ENCODE measurements at regions not wholly inside any gene's neighbourhood (a gene's known extent, or its start where the extent isn't known, plus 50 kb on each side); places are given as distances from the start of the nearest gene placed in this dataset.

DNA sequence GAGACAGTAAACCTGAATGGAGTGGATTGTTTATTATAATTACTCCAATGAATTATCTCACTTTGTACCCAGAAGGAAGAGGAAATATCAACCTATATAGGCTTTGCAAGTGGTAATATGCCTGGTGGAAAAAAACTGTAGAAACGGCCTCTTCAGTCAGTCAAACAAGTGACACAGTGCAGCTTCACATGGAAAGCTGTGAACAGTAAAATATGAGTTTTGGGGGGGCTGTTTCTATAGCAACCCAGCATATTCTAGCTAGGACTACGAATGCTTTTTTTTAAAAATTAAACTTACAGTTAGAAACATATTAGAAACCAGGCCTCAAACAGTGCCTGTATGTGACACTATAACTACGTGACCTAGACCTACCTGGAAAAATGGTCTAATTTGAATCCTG, 150.1 kb downstream of the PPP1R2C start:
- DNase-seq (ENCODE audit: insufficient read length, low spot score) (no peak), FAIRE-seq (no peak)

DNA sequence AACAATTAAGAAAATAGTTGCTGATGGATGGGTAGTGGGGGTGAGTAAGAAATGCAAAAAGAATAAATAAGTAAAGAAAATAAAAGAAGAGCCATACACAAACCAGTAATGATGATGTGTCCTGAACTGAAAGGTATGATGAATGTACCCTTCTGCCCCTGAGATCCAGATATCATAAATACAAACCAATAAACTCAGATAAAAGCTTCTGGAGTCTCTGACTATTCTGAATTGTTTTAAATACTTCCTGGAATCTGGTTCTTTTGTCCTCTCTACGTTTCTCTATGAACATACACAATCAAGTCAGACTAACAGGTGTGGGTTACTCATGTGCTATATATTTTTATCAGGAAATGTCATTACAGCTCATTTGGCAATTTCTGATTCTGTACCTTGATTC, 153.4 kb downstream of the PPP1R2C start:
- DNase-seq (ENCODE audit: insufficient read length, low spot score), result no peak
- no peak for FAIRE-seq

DNA sequence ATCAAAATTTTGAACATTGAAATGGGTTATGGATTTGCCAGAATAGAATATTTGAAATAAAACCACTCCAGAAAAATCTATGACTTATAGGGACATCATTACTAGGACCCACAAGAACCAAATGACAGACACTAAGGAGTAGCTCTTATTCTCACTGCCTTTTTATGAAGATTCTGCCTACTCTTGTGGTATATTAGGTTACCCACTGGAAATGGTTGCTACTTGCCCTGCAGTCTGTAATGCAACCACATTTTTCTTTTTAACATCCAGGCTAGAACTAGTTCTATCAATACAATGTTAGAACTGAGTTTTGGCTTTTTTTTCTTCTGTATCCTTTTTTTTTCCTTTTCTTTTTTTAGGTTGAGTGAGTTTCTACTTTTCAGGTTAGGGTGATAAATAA, 158.9 kb downstream of the PPP1R2C start:
- FAIRE-seq, result no peak
- DNase-seq (ENCODE audit: insufficient read length, low spot score), result no peak

DNA sequence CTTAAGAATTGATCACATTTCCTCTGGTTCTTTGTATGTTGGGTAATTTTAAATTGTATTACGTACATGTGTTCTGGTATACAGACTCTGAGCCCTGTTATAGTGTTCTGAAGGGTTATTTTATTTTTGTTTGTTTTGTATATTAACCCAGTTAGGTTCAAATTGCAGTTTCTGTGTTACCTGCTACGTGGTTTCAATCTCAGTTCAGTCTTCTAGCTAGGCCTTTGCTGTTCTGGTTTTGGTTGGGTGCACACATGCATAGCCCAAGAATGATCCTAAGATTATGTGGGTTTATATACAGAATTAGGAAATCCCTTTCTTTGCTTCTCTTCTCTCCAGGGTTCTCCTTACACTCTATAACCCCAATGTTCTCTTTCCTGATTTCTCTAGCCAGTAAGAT, 161.0 kb downstream of the PPP1R2C start:
- DNase-seq (ENCODE audit: insufficient read length, low spot score) (no peak), FAIRE-seq (no peak)

DNA sequence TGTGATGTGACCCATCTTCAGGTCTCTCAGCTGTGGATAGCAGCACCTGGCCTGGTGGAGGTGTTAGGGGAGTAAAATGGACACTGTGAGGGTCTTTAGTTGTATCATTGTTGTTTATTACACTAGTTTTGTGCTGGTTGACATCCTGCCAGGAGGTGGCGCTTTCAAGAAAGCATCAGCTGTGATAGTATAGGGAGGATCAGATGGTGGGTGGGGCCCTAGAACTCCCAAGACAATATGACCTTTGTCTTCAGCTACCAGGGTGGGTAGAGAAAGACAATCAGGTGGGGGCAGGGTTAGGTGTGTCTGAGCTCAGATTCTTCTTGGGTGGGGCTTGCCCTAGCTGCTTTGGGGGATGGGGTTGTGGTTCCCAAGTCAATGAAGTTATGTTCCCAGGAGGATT, 162.8 kb downstream of the PPP1R2C start:
- FAIRE-seq (no peak), DNase-seq (ENCODE audit: insufficient read length, low spot score) (no peak)

DNA sequence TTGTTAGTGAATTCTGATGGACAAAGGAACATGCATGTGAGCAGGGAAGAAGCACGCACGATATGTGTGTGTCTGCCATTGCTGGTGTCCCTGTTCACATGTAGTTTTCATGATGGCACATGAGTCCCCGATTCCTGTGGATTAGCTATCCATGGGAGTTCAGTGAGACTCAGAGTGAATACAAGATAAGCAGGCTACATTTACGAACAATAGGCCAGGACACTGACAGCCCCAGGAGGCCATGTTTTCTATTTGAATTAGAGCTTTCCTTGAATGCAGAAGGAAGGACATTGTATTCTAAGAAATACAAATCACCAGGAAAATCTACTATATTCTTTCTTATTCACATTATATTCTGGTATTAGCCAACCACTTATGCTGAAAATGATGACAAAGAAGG, 171.4 kb downstream of the PPP1R2C start:
- DNase-seq (ENCODE audit: insufficient read length, low spot score) (no peak), FAIRE-seq (no peak)

DNA sequence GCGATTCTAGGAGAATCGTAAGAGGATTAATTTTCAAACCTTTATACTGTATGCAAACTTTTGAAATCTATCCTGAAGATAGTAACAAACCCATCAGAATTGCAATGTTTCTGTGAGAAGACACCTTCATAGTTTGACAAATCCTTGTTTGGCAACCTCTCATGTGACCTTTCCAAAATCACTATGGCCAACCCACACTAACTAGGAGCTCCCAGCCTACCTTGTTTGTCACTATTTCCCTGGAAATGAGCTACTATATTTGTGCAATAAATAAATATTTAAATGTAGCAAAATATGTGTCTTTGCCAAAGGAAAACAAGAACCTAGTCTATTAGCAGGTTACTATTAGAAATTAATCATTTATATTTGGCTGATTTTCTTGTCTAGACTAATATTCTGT, 173.7 kb downstream of the PPP1R2C start:
- FAIRE-seq (no peak), DNase-seq (ENCODE audit: insufficient read length, low spot score) (no peak)

DNA sequence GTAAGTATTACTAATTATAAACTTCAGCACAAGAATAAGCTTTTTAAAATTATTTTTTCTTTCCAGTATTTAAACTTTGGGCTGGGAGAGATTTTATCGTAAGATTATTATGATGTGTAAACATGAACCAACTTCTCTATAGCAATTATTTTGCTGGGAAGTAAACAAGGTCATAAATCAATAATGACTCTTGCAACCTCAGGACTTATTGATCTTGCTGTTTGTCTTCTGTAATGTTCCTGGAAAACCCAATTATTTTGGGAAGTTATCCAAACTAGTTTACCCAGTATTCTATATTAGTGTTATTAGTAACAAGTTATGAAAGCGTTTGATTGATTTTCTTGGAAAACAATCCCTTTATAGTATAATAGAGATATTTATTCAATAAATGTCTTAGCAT, 174.9 kb downstream of the PPP1R2C start:
- FAIRE-seq (no peak), DNase-seq (ENCODE audit: insufficient read length, low spot score) (no peak)

DNA sequence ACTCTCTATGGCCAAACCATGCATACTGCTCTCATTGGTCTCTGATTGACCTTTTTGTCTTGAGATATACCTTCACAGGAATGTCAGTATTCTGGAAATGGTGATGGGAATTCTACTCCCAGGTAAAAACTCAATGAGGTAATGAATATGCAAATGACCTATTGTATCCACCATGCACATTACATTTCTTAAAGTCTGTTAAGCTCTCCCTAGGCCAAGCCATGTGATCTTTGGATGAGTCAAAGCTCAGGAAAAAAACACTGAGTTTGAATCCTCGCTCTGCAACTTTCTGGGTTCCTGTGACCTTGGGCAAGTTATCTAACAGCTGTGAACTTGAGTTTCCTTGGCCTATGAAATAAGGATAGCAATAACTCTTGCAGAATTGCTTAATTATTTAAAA, 175.4 kb downstream of the PPP1R2C start:
- DNase-seq (ENCODE audit: insufficient read length, low spot score) (no peak), FAIRE-seq (no peak)

DNA sequence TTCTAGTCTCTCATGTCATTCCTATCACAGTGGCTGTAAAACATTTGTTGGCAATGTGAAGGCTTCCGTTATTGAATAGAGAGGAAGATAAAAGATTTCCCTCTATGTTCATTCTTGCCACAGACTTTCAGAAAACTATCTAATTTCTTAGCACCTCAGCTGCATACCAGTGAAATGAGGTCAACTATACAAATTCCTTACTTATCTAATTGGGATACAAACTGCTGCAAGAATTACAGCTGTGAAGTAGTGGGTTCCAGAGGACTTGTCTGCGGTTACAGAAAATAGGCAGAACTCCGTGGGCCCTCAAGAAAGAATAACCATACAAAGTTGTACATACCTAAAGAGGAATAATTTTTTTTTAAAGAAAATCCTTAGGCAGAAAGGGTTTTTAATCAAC, 175.8 kb downstream of the PPP1R2C start:
- FAIRE-seq, result no peak
- no peak for DNase-seq (ENCODE audit: insufficient read length, low spot score)

DNA sequence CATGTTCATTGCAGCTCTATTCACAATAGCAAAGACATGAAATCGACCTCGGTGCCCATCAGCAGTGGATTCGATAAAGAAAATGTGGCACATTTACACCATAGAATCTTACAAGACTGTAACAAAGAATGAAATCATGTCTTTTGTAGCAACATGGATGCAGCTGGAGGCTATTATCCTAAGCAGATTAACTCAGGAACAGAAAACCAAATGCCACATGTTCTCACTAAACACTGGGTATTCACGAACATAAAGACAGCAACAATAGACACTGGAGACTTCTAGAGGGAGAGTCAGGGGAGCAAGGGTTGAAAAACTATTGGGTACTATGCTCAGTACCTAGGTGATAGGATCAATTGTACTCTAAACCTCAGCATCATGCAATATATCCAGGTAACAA, 180.5 kb downstream of the PPP1R2C start:
- FAIRE-seq, result no peak

DNA sequence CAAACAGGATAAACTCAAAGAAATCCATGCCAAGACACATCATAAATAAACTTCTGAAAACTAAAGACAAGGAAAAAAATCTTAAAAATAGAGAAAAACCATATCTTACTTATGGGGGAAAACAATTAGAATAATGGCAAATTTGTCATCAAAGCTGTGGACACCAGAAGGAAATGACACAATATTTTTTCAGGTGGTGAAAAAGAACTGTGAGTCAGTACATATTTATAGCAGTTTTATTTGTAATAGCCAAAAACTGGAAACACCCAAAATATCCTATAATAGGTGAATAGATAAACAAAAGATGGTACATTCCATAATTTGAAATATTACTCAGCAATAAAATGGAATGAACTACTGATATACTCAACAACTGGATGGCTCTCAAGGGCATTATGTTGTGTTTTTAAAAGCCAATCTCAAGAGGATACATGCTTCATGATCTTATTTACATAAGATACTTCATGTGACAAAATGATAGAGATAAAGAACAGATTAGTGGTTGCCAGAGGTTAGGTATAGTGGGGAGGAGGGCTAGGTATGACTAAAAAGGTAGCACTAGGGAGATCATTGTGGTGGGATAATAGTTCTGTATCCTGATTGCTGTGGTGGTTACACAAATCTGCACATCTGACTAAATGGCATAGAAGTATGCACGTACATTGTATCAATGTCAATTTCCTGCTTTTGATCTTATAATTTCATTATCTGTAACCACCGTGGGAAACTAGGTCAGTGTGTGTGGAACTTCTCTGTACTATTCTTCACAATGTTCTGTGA, 191.9 kb downstream of the PPP1R2C start:
- FAIRE-seq (no peak), DNase-seq (ENCODE audit: insufficient read length, low spot score) (no peak)

More for the DNA sequence above, 180.5 kb downstream of the PPP1R2C start:
- no peak for DNase-seq (ENCODE audit: insufficient read length, low spot score)

DNA sequence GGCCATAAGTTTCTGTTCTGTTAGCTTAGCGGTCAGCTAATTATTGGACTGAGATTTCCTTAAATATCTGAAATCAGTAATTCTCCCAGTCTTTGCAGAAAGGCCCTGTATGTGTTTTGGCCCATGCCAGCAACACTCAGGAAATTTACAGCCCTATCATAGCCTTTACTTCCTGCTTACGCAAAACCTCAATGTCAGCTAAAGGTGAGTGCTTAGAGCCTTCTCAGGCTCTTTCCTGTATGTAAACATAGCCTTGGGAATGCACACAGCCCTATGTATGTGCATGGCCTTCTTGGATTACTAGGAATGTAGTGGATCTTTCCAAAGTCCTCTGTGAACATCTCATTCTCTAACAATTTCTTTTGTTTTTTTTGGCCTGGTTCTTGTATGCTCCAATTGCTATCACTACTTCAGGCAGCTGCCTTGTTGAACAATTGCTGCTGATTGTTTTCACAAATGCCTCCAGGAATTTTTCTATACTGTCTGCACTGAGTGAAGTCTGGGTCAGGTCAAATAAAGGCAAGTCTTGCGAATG, 200.0 kb downstream of the PPP1R2C start:
- no peak for DNase-seq (ENCODE audit: insufficient read length, low spot score)

DNA sequence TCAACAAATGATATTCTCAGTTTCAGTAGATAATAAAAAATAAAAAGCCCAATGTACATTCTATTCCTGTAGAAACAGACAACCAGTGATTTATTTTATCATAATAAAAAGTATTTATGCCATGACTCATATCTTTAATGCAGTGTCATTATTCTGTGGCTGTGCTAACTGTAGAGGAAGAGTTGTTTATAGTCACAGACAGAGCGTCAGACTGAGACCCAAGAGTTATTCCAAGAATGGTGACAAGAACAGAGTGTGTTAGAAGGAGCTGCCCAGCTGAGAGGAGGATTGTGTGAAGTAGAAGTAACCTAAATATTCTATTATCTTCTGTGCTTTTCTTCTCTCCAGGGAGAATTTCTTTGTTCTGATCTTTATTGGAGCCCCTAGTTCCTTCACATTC, 210.7 kb downstream of the PPP1R2C start:
- FAIRE-seq (no peak), DNase-seq (ENCODE audit: insufficient read length, low spot score) (no peak)

More for the DNA sequence above, 200.0 kb downstream of the PPP1R2C start:
- no peak for FAIRE-seq

DNA sequence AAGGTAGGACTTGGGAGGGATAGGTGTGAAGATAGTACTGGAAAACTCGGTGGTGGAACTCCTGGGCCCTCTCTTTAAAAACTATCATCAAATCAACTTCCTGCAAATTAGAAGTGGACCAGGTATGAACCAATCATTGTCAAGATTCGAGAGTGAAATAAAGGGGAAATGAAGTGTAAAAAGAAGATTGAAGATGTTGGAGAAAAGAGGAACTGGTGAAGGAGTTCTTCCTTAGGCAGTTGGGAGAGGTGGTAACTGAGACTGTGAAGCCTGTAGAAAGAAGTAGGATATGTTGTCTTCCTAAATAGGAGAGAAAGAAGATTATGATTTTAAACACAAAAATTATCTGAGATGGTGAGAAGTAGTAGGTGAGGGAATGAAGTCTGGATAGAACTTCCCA, 212.2 kb downstream of the PPP1R2C start:
- FAIRE-seq (no peak), DNase-seq (ENCODE audit: insufficient read length, low spot score) (no peak)

DNA sequence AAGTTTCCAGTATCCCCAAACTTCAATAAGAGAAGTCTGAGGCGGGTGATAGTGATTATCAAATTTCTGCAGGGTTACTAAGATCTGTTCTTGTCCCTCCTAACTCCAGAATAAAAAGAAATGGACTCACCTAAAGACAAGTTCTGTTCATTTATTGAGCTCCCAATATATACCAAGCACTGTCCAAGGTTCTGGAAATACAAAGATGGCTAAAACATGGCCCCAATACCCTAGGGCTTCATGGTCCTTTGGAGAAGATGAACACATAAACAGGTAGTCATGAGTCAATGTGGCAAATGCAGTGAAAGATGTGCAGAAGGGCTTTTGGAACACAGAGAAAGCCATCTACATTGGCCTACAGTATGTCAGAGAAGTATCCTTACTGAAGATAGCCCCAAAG, 231.2 kb downstream of the PPP1R2C start:
- no peak for DNase-seq (ENCODE audit: insufficient read length, low spot score)
- no peak for FAIRE-seq

DNA sequence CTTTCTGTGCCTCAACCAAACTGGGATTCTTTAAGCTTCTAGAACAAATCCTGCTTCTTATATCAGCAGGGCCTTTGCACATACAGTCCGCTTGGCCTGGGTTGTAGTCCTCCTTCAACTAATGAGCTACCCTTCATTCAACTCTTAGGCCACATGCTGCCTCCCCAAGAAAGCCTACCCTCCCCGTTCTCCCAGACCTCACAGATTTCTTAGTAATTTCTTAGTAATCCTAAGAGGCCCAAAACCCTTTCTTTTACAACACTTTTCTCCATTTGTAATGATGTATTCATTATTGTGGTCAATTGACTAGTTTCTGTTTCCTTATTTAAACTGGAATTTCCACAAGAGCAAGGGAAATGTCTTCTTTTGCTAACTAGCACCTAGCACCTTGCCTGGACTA, 233.1 kb downstream of the PPP1R2C start:
- DNase-seq (ENCODE audit: insufficient read length, low spot score) (no peak), FAIRE-seq (peak; percentile 58)

DNA sequence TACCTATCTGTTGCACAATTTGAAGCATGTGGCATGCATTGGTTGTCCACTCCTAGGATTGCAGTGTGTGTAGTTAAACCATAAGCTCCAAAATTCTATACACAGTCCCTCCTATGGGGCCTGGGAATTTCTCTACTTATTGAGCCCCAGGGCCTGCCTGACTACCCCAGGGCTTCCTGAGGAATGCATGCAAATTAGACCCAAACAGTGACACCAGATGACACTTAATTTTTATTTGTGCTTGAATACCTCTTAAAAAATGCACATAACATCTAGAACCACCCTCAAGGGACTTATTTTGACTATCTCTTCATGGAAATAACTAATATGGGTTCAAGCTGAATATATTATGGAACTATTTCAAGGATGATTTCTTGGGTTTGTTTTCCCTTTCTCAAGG, 236.4 kb downstream of the PPP1R2C start:
- no peak for FAIRE-seq
- no peak for DNase-seq (ENCODE audit: insufficient read length, low spot score)

DNA sequence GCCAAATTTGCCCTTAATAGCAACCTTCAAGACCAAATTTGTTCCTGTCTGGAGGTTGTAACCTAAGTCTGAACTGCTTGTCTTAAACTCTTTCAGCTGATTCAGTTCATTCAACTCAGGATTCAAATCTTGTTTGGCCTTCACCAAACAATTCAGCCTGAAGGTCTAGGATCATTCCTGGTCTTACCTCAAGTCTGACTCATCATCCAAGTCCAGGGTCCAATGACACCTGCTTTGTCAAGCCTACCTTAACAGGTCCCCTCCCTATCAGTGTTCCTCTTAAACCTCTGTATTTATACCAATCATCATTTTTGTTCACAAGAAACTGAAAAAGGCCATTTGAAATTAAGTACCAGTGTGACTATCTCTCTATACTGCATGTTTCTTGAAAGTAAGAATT, 237.8 kb downstream of the PPP1R2C start:
- FAIRE-seq, result no peak
- DNase-seq (ENCODE audit: insufficient read length, low spot score), result no peak

DNA sequence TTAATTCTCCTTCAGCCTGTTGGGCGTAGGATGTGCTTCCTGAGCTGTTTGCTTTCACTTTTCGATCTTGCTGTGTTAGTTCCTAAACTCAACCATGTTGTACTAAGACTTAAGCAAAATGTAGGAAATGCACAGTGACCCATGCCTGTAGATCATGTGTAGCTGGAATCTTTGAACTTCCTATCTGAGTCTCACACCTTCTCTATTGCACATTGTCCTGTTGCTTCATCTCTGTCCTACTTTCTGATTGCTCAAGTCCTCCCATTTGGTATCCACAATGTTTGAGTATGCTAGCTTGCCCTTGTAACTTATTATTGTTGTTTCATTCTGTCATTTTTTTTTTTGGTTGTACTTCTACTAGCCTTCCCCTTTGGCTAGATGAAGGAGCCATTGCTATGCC, 239.6 kb downstream of the PPP1R2C start:
- no peak for FAIRE-seq
- no peak for DNase-seq (ENCODE audit: insufficient read length, low spot score)

DNA sequence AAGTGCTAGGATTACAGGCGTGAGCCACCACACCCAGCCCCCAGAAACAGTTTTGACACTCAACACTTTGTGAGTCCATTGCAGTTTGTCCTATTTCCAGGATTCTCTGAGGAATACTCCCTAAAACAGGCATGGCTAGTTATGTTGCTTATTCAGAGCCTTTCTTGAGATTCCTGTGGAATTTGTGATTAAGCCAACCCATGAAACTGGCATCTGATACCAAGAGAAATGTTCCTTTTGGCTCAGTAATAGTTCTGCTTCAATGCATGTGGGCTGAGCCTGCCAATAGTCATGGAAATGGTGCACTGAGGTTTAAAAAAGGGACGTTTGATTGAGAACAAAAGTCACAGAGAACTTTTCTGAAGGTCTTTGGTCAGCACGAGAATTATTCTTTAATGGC, 241.7 kb downstream of the PPP1R2C start:
- FAIRE-seq (no peak), DNase-seq (ENCODE audit: insufficient read length, low spot score) (no peak)

DNA sequence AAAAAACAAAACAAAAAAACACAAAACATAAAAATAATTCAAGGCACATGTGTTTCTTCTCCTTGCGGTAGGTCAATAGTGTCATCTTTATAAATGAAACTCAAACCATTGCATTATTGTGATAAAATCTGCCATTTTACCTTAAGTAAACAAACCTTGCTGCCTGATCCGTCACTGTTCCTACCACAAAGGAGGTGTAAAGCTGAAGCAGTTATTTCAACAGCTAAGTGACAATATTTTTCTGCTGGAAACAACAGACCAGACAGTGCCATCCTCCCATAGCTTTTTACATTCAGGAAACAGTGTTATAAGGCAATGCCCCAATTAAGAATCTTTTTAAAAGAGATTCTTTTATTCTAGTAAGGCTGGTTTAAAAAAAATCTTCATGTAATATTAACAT, 242.7 kb downstream of the PPP1R2C start:
- FAIRE-seq (no peak), DNase-seq (ENCODE audit: insufficient read length, low spot score) (no peak)

DNA sequence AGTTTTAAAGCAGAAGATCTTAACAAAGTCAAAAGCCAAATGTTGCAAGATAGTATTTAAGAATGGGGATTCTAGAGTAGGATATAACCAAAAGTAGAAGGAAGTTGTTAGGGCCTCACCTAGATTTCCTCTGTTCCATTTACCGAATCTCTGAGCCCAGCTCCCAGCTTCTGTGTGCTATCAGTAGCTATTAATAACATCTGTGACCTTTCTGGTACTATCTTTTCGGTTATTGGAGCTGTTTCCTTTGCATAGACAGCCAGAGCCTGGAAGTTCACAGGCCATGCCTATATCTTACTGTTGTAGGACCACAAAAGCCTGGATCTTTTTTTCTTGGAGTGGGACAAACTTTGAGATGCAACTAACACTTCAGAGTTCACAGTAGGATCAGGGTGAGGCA, 244.2 kb downstream of the PPP1R2C start:
- FAIRE-seq (no peak), DNase-seq (ENCODE audit: insufficient read length, low spot score) (no peak)

Data from GM19239 (cell line).